PC-3 (cell line): ENCODE measurements at regions not wholly inside any gene's neighbourhood (a gene's known extent, or its start where the extent isn't known, plus 50 kb on each side); places are given as distances from the start of the nearest gene placed in this dataset.

Experiments
- CTCF ChIP-seq: fragments of 300-600 bp; sonication (generic); conservative IDR thresholded peaks from 2 replicates; pipeline ENCODE4 v1.5.1; 2017; ENCODE audit warnings: antibody characterized with exemption, low read depth, mild to moderate bottlenecking, low read length
- EZH2 ChIP-seq: fragments of 300-600 bp; sonication (generic); IDR thresholded peaks from one replicate; pipeline ENCODE4 v1.6.1; 2017; ENCODE audit warnings: antibody characterized with exemption, mild to moderate bottlenecking, low read length; ENCODE audit not compliant: unreplicated experiment

GRCh38 chr5:4882186-4882585, 257.9 kb upstream of the ADAMTS16 start:
- TF ChIP-seq CTCF: no peak
- TF ChIP-seq EZH2: no peak
